Liver (tissue), 8 donors: ENCODE measurements at regions not wholly inside any gene's neighbourhood (a gene's known extent, or its start where the extent isn't known, plus 50 kb on each side); places are given as distances from the start of the nearest gene placed in this dataset.

Experiments used
- DNase-seq: peaks from one replicate; pipeline ENCODE4 v3.0.0-alpha.2; 2017; ENCODE audit warnings: low spot score
- H3K27ac ChIP-seq, 2 donors: one replicate each; pipeline ENCODE4 v1.7.0; 2013; ENCODE audit warnings: inconsistent platforms in 2 of 2, low read length in 2 of 2, control low read depth in 1 of 2, low read depth in 1 of 2, mild to moderate bottlenecking in 1 of 2
- H3K27me3 ChIP-seq, 4 donors: one replicate each; pipeline versions ENCODE4 v1.6.1 to v1.7.0; 2013; ENCODE audit warnings: low read length in 3 of 4, inconsistent platforms in 1 of 4, mild to moderate bottlenecking in 1 of 4, moderate library complexity in 1 of 4; ENCODE audit not compliant: control insufficient read depth in 4 of 4, insufficient read depth in 4 of 4
- H3K36me3 ChIP-seq, 4 donors: one replicate each; pipeline versions ENCODE4 v1.6.1 to v1.7.0; 2013; ENCODE audit warnings: low read length in 3 of 4, mild to moderate bottlenecking in 3 of 4, low read depth in 1 of 4, moderate library complexity in 1 of 4; ENCODE audit not compliant: control insufficient read depth in 4 of 4, insufficient read depth in 3 of 4
- H3K4me1 ChIP-seq, 4 donors: one replicate each; pipeline versions ENCODE4 v1.6.1 to v1.7.0; 2013; ENCODE audit warnings: low read length in 3 of 4, mild to moderate bottlenecking in 3 of 4, moderate library complexity in 1 of 4; ENCODE audit not compliant: control insufficient read depth in 4 of 4, insufficient read depth in 4 of 4
- H3K4me3 ChIP-seq, 3 donors: one replicate each; pipeline versions ENCODE4 v1.6.1 to v1.7.0; 2013; ENCODE audit warnings: low read length in 3 of 3, control low read depth in 1 of 3, low read depth in 1 of 3, mild to moderate bottlenecking in 1 of 3
- H3K9ac ChIP-seq, 2 donors: one replicate each; pipeline ENCODE4 v1.7.0; 2013; ENCODE audit warnings: low read length in 2 of 2, mild to moderate bottlenecking in 2 of 2, moderate library complexity in 2 of 2, control low read depth in 1 of 2, low read depth in 1 of 2
- H3K9me3 ChIP-seq, 4 donors: one replicate each; pipeline versions ENCODE4 v1.6.1 to v1.7.0; 2013; ENCODE audit warnings: low read length in 3 of 4; ENCODE audit not compliant: control insufficient read depth in 4 of 4
- EGR1 ChIP-seq, 2 donors: IDR thresholded peaks; 2 replicates each; pipeline ENCODE4 v1.6.1; 2016 to 2018; ENCODE audit warnings: antibody characterized with exemption in 2 of 2, low read depth in 2 of 2
- FOXA1 ChIP-seq: IDR thresholded peaks from 2 replicates; pipeline ENCODE4 v1.6.1; 2016; ENCODE audit warnings: antibody characterized with exemption
- FOXA2 ChIP-seq: IDR thresholded peaks from 2 replicates; pipeline ENCODE4 v1.6.1; 2016; ENCODE audit warnings: antibody characterized with exemption
- GABPA ChIP-seq, 2 donors: IDR thresholded peaks in 1 of 2; conservative IDR thresholded peaks in 1 of 2; 2 replicates each; pipeline ENCODE4 v1.6.1; 2016; ENCODE audit warnings: antibody characterized with exemption in 2 of 2, mild to moderate bottlenecking in 1 of 2, moderate library complexity in 1 of 2
- HNF4A ChIP-seq, 2 donors: conservative IDR thresholded peaks; 2 replicates each; pipeline ENCODE4 v1.6.1; 2016; ENCODE audit warnings: antibody characterized with exemption in 2 of 2, mild to moderate bottlenecking in 2 of 2
- HNF4G ChIP-seq: IDR thresholded peaks from 2 replicates; pipeline ENCODE4 v1.6.1; 2016; ENCODE audit warnings: antibody characterized with exemption
- JUND ChIP-seq, 2 donors: IDR thresholded peaks; 2 replicates each; pipeline ENCODE4 v1.6.1; 2016; ENCODE audit warnings: antibody characterized with exemption in 2 of 2
- NR2F2 ChIP-seq: IDR thresholded peaks from 2 replicates; pipeline ENCODE4 v1.6.1; 2016; ENCODE audit warnings: antibody characterized with exemption
- RAD21 ChIP-seq, 2 donors: IDR thresholded peaks; 2 replicates each; pipeline ENCODE4 v1.6.1; 2016; ENCODE audit warnings: antibody characterized with exemption in 2 of 2, mild to moderate bottlenecking in 2 of 2
- RXRA ChIP-seq, 2 donors: IDR thresholded peaks; 2 replicates each; pipeline ENCODE4 v1.6.1; 2017 to 2018; ENCODE audit warnings: antibody characterized with exemption in 2 of 2, mild to moderate bottlenecking in 1 of 2
- SP1 ChIP-seq: IDR thresholded peaks from 2 replicates; pipeline ENCODE4 v1.6.1; 2018; ENCODE audit warnings: antibody characterized with exemption, mild to moderate bottlenecking
- TAF1 ChIP-seq: conservative IDR thresholded peaks from 2 replicates; pipeline ENCODE4 v1.6.1; 2016; ENCODE audit warnings: antibody characterized with exemption, mild to moderate bottlenecking
- YY1 ChIP-seq: IDR thresholded peaks from 2 replicates; pipeline ENCODE4 v1.6.1; 2016; ENCODE audit warnings: antibody characterized with exemption, mild to moderate bottlenecking
- WGBS: extraction: QIAGEN DNeasy Blood & Tissue Kit; methylation state at CpG from one replicate; pipeline ENCODE4 v1.1.7; 2013; 5-methylcytosine and 5-hydroxymethylcytosine counted together
- TF ChIP-seq, protein P1 (sequence below): IDR thresholded peaks from 2 replicates; pipeline ENCODE4 v1.6.1; 2016; ENCODE audit warnings: antibody characterized with exemption
- TF ChIP-seq, protein P2 (sequence below): IDR thresholded peaks from 2 replicates; pipeline ENCODE4 v1.6.1; 2016; ENCODE audit warnings: antibody characterized with exemption
- TF ChIP-seq, protein P3 (sequence below): fragments of 150-350 bp; IDR thresholded peaks from 2 replicates; pipeline ENCODE4 v1.5.1; 2017; ENCODE audit warnings: improper control_type of control experiment, low read depth, low read length; ENCODE audit not compliant: missing input control
- TF ChIP-seq, protein P4 (sequence below): IDR thresholded peaks from 2 replicates; pipeline ENCODE4 v1.6.1; 2016; ENCODE audit warnings: antibody characterized with exemption, mild to moderate bottlenecking
- TF ChIP-seq, protein P5 (sequence below): IDR thresholded peaks from 2 replicates; pipeline ENCODE4 v1.6.1; 2016; ENCODE audit warnings: antibody characterized with exemption
- donor health status: healthy.
- donor health status: healthy.
- donor health status: healthy.
- donor health status: healthy.
- donor health status: healthy.

GRCh38 chr11:12604557-12605153 is 69.6 kb upstream of the TEAD1 start:
- Histone ChIP-seq H3K4me3 (no peak overlapping the region), H3K36me3 (no peaks in the 10 kb centered on the region), H3K4me1 (peaks cover 0 to 5% (median 2%) of the 10 kb centered on the region in 4 donors), H3K27me3 (no peaks in the 10 kb centered on the region), H3K9me3 (no peaks in the 10 kb centered on the region), H3K27ac (no peak overlapping the region), H3K9ac (no peak overlapping the region)
- DNase-seq: no peak
- 91% methylated on average over 1 of the region's 1 CpG for WGBS
- TF ChIP-seq SP1: no peak
- TF ChIP-seq, protein P1, sequence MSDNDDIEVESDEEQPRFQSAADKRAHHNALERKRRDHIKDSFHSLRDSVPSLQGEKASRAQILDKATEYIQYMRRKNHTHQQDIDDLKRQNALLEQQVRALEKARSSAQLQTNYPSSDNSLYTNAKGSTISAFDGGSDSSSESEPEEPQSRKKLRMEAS: no peak
- TF ChIP-seq RXRA (IDR thresholded peaks at IDR 0.05): no peak
- no peak for TF ChIP-seq FOXA1
- TF ChIP-seq JUND (IDR thresholded peaks at IDR 0.05): no peak
- no peak for TF ChIP-seq NR2F2
- TF ChIP-seq HNF4G: no peak
- TF ChIP-seq, protein P2, sequence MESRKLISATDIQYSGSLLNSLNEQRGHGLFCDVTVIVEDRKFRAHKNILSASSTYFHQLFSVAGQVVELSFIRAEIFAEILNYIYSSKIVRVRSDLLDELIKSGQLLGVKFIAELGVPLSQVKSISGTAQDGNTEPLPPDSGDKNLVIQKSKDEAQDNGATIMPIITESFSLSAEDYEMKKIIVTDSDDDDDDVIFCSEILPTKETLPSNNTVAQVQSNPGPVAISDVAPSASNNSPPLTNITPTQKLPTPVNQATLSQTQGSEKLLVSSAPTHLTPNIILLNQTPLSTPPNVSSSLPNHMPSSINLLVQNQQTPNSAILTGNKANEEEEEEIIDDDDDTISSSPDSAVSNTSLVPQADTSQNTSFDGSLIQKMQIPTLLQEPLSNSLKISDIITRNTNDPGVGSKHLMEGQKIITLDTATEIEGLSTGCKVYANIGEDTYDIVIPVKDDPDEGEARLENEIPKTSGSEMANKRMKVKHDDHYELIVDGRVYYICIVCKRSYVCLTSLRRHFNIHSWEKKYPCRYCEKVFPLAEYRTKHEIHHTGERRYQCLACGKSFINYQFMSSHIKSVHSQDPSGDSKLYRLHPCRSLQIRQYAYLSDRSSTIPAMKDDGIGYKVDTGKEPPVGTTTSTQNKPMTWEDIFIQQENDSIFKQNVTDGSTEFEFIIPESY: no peak
- TF ChIP-seq HNF4A (conservative IDR thresholded peaks at IDR 0.05): no peak
- TF ChIP-seq, protein P3, sequence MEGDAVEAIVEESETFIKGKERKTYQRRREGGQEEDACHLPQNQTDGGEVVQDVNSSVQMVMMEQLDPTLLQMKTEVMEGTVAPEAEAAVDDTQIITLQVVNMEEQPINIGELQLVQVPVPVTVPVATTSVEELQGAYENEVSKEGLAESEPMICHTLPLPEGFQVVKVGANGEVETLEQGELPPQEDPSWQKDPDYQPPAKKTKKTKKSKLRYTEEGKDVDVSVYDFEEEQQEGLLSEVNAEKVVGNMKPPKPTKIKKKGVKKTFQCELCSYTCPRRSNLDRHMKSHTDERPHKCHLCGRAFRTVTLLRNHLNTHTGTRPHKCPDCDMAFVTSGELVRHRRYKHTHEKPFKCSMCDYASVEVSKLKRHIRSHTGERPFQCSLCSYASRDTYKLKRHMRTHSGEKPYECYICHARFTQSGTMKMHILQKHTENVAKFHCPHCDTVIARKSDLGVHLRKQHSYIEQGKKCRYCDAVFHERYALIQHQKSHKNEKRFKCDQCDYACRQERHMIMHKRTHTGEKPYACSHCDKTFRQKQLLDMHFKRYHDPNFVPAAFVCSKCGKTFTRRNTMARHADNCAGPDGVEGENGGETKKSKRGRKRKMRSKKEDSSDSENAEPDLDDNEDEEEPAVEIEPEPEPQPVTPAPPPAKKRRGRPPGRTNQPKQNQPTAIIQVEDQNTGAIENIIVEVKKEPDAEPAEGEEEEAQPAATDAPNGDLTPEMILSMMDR: no peak
- TF ChIP-seq RAD21 (IDR thresholded peaks at IDR 0.05): no peak
- TF ChIP-seq EGR1 (IDR thresholded peaks at IDR 0.05; ENCODE audit: low read depth in 2 of 2): no peak
- no peak for TF ChIP-seq YY1
- no peak for TF ChIP-seq TAF1
- TF ChIP-seq, protein P4, sequence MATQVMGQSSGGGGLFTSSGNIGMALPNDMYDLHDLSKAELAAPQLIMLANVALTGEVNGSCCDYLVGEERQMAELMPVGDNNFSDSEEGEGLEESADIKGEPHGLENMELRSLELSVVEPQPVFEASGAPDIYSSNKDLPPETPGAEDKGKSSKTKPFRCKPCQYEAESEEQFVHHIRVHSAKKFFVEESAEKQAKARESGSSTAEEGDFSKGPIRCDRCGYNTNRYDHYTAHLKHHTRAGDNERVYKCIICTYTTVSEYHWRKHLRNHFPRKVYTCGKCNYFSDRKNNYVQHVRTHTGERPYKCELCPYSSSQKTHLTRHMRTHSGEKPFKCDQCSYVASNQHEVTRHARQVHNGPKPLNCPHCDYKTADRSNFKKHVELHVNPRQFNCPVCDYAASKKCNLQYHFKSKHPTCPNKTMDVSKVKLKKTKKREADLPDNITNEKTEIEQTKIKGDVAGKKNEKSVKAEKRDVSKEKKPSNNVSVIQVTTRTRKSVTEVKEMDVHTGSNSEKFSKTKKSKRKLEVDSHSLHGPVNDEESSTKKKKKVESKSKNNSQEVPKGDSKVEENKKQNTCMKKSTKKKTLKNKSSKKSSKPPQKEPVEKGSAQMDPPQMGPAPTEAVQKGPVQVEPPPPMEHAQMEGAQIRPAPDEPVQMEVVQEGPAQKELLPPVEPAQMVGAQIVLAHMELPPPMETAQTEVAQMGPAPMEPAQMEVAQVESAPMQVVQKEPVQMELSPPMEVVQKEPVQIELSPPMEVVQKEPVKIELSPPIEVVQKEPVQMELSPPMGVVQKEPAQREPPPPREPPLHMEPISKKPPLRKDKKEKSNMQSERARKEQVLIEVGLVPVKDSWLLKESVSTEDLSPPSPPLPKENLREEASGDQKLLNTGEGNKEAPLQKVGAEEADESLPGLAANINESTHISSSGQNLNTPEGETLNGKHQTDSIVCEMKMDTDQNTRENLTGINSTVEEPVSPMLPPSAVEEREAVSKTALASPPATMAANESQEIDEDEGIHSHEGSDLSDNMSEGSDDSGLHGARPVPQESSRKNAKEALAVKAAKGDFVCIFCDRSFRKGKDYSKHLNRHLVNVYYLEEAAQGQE: no peak
- no peak for TF ChIP-seq FOXA2
- TF ChIP-seq, protein P5, sequence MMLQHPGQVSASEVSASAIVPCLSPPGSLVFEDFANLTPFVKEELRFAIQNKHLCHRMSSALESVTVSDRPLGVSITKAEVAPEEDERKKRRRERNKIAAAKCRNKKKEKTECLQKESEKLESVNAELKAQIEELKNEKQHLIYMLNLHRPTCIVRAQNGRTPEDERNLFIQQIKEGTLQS: no peak
- TF ChIP-seq GABPA (IDR thresholded peaks at IDR 0.05 in 1 of 2, conservative IDR thresholded peaks at IDR 0.05 in 1 of 2): no peak
